KMS-11 (cell line): ENCODE measurements at regions not wholly inside any gene's neighbourhood (a gene's known extent, or its start where the extent isn't known, plus 50 kb on each side); places are given as distances from the start of the nearest gene placed in this dataset.

Experiments
- H2AFZ ChIP-seq: fragments of 200-600 bp; sonication (generic); 2 replicates; pipeline ENCODE4 v1.6.1; 2016; ENCODE audit warnings: antibody characterized with exemption, mixed run types, low read depth
- H3K27ac ChIP-seq: fragments of 200-600 bp; sonication (generic); 2 replicates; pipeline ENCODE4 v1.6.1; 2016; ENCODE audit warnings: mild to moderate bottlenecking, mixed run types
- H3K27me3 ChIP-seq: fragments of 200-600 bp; sonication (generic); 2 replicates; pipeline ENCODE4 v1.6.1; 2017; ENCODE audit warnings: mild to moderate bottlenecking, low read depth, mixed run types, moderate library complexity; ENCODE audit not compliant: insufficient read depth
- H3K36me3 ChIP-seq: fragments of 200-600 bp; sonication (generic); 2 replicates; pipeline ENCODE4 v1.6.1; 2017; ENCODE audit warnings: mild to moderate bottlenecking, mixed run types; ENCODE audit not compliant: insufficient read depth
- H3K4me1 ChIP-seq: fragments of 200-600 bp; sonication (generic); 2 replicates; pipeline ENCODE4 v1.6.1; 2016; ENCODE audit warnings: mild to moderate bottlenecking, low read depth, mixed run types; ENCODE audit not compliant: poor library complexity, severe bottlenecking
- H3K4me2 ChIP-seq: fragments of 200-600 bp; sonication (generic); 2 replicates; pipeline ENCODE4 v1.7.0; 2016; ENCODE audit warnings: mild to moderate bottlenecking, mixed run types
- H3K4me3 ChIP-seq: fragments of 200-600 bp; sonication (generic); IDR thresholded peaks from 2 replicates; pipeline ENCODE4 v1.6.1; 2017; ENCODE audit warnings: low read depth, low read length, mixed read lengths; ENCODE audit not compliant: insufficient read depth
- H3K79me2 ChIP-seq: fragments of 200-600 bp; sonication (generic); 2 replicates; pipeline ENCODE4 v1.6.1; 2016; ENCODE audit warnings: low read depth, mixed run types; ENCODE audit not compliant: insufficient read depth
- H3K9ac ChIP-seq: fragments of 200-600 bp; sonication (generic); 2 replicates; pipeline ENCODE4 v1.6.1; 2016; ENCODE audit warnings: mild to moderate bottlenecking, mixed run types
- H4K20me1 ChIP-seq: fragments of 200-600 bp; sonication (generic); 2 replicates; pipeline ENCODE4 v1.6.1; 2016; ENCODE audit warnings: mild to moderate bottlenecking, mixed run types; ENCODE audit not compliant: insufficient read depth
- TF ChIP-seq, protein P1 (sequence below): fragments of 200-600 bp; sonication (generic); conservative IDR thresholded peaks from 2 replicates; pipeline ENCODE4 v1.6.1; 2017; ENCODE audit warnings: low read depth, mild to moderate bottlenecking, antibody characterized with exemption, low read length, moderate library complexity, mixed read lengths

DNA sequence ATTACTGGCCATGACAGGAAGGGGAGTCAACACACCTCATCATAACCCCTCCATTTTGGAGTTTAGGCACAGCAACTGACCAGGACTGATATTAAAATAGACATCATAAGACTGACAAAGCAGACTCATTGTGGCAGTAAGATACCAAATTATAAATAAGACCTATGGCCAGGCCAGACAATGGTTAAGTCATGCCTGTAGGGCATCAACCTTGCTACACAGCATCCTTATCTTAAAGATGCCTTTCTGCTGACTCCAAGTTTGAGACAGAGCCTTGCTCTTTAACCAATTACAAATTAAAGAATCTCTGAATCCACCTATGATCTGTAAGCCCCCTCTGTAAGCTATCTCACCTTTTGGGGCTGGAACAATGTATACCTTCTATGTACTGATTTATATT is 65.5 kb downstream of the VCX2 start:
- Histone ChIP-seq H4K20me1 (no peaks in the 10 kb centered on the region), H2AFZ (no peak overlapping the region), H3K27ac (no peak overlapping the region), H3K4me3 (no peak overlapping the region), H3K36me3 (no peaks in the 10 kb centered on the region), H3K27me3 (no peaks in the 10 kb centered on the region), H3K4me2 (no peak overlapping the region), H3K4me1 (no peaks in the 10 kb centered on the region), H3K9ac (no peak overlapping the region), H3K79me2 (no peaks in the 10 kb centered on the region)
- TF ChIP-seq, protein P1, sequence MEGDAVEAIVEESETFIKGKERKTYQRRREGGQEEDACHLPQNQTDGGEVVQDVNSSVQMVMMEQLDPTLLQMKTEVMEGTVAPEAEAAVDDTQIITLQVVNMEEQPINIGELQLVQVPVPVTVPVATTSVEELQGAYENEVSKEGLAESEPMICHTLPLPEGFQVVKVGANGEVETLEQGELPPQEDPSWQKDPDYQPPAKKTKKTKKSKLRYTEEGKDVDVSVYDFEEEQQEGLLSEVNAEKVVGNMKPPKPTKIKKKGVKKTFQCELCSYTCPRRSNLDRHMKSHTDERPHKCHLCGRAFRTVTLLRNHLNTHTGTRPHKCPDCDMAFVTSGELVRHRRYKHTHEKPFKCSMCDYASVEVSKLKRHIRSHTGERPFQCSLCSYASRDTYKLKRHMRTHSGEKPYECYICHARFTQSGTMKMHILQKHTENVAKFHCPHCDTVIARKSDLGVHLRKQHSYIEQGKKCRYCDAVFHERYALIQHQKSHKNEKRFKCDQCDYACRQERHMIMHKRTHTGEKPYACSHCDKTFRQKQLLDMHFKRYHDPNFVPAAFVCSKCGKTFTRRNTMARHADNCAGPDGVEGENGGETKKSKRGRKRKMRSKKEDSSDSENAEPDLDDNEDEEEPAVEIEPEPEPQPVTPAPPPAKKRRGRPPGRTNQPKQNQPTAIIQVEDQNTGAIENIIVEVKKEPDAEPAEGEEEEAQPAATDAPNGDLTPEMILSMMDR, result no peak

GRCh38 chrX:8103655-8104054 is 67.4 kb downstream of the VCX2 start:
- Histone ChIP-seq H3K4me3 (no peak overlapping the region), H3K27ac (no peak overlapping the region), H3K36me3 (no peaks in the 10 kb centered on the region), H3K27me3 (no peaks in the 10 kb centered on the region), H3K4me2 (no peak overlapping the region), H3K4me1 (no peaks in the 10 kb centered on the region), H2AFZ (no peak overlapping the region), H3K79me2 (no peaks in the 10 kb centered on the region), H4K20me1 (no peaks in the 10 kb centered on the region), H3K9ac (no peak overlapping the region)
- TF ChIP-seq, protein P1, result no peak

DNA sequence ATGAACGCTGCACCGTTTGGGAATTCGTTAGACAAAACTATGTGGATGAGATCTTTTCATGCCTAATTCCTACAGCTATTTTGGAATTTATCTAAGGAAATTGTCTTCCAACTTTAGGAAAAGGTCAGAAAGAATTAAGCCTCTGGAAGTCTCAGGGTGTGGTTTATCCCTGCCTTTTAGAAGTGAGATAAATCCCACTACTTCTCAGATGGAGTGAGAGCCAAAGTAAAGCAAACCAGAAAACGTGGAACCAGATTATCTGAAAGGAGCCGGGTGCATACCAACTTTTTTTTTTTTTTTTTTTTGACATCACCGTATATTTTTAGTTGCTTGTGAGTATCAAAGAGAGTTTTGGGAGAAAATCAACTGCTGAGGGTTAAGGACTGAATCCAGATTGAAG is 79.6 kb downstream of the VCX2 start:
- H2AFZ ChIP-seq, result no peak overlapping the region
- H3K4me3 ChIP-seq, result no peak overlapping the region
- no peaks in the 10 kb centered on the region for H3K36me3 ChIP-seq
- no peak overlapping the region for H3K9ac ChIP-seq
- H3K79me2 ChIP-seq, result no peaks in the 10 kb centered on the region
- H3K27ac ChIP-seq, result no peak overlapping the region
- H4K20me1 ChIP-seq, result no peaks in the 10 kb centered on the region
- no peaks in the 10 kb centered on the region for H3K27me3 ChIP-seq
- TF ChIP-seq, protein P1, result no peak
- H3K4me1 ChIP-seq, result no peaks in the 10 kb centered on the region
- no peak overlapping the region for H3K4me2 ChIP-seq

DNA sequence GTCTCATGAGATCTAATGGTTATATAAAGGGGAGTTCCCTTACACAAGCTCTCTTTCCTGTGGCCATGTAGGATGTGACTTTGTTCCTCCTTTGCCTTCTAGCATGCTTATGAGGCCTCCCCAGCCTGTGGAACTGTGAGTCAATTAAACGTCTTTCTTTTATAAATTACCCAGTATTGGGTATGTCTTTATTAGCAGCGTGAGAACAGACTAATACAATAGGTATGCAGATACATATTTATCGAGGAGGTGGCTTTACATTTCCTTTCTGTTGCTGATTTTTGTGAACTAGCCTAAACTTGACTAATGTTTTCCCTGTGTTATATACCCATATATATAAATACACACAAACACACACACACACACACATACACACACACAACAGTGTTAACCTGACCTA is 80.2 kb downstream of the VCX2 start:
- Histone ChIP-seq H3K27me3 (no peaks in the 10 kb centered on the region), H3K36me3 (no peaks in the 10 kb centered on the region)
- TF ChIP-seq, protein P1, result no peak

More for the DNA sequence above, 80.2 kb downstream of the VCX2 start:
- no peak overlapping the region for H3K27ac ChIP-seq
- H4K20me1 ChIP-seq, result no peaks in the 10 kb centered on the region
- H3K4me2 ChIP-seq, result no peak overlapping the region
- H3K79me2 ChIP-seq, result no peaks in the 10 kb centered on the region
- no peak overlapping the region for H3K9ac ChIP-seq
- no peak overlapping the region for H2AFZ ChIP-seq
- no peak overlapping the region for H3K4me3 ChIP-seq
- no peaks in the 10 kb centered on the region for H3K4me1 ChIP-seq
